Heart right ventricle (tissue), 16 donors: ENCODE measurements at regions not wholly inside any gene's neighbourhood (a gene's known extent, or its start where the extent isn't known, plus 50 kb on each side); places are given as distances from the start of the nearest gene placed in this dataset.
"Not testable (repeated sequence)": the region's sequence is repeated elsewhere in the genome, so short reads cannot be mapped to it uniquely, and the experiment has no call there.

Experiments used
- ATAC-seq, 8 donors: fragments of 200-7000 bp; cut with Tn5 transposase; one replicate each; pipeline ENCODE4 v1.9.1; 2020; ENCODE audit warnings: mild to moderate bottlenecking in 8 of 8, moderate library complexity in 8 of 8, moderate number of reproducible peaks in 1 of 8
- DNase-seq, 2 donors: peaks; one replicate each; pipeline ENCODE4 v3.0.0-alpha.2; 2020
- H3K27ac ChIP-seq, 10 donors: fragments of 200-600 bp; sonication (generic) in 2 of 10; one replicate each; pipeline versions ENCODE4 v1.5.0 to v1.8.0; 2020 to 2022; ENCODE audit warnings: mild to moderate bottlenecking in 3 of 10
- H3K27me3 ChIP-seq, 7 donors: fragments of 200-600 bp; one replicate each; pipeline ENCODE4 v1.8.0; 2021 to 2022; ENCODE audit warnings: mild to moderate bottlenecking in 2 of 7
- H3K36me3 ChIP-seq, 9 donors: fragments of 200-600 bp; sonication (generic) in 1 of 9; one replicate each; pipeline versions ENCODE4 v1.5.0 to v1.8.0; 2020 to 2022; ENCODE audit warnings: mild to moderate bottlenecking in 2 of 9
- H3K4me1 ChIP-seq, 9 donors: fragments of 200-600 bp; sonication (generic) in 1 of 9; one replicate each; pipeline versions ENCODE4 v1.5.0 to v1.8.0; 2020 to 2022; ENCODE audit warnings: mild to moderate bottlenecking in 4 of 9
- H3K4me3 ChIP-seq, 10 donors: fragments of 200-600 bp; sonication (generic) in 2 of 10; one replicate each; pipeline versions ENCODE4 v1.5.0 to v1.8.0; 2020 to 2022; ENCODE audit warnings: mild to moderate bottlenecking in 7 of 10, moderate library complexity in 2 of 10
- H3K9me3 ChIP-seq, 11 donors: fragments of 200-600 bp in 10 of 11; sonication (generic) in 2 of 11; one replicate each; pipeline versions ENCODE4 v1.5.0 to v1.8.0; 2013 to 2022; ENCODE audit warnings: mild to moderate bottlenecking in 2 of 11, control low read depth in 1 of 11, moderate library complexity in 1 of 11
- CTCF ChIP-seq, 9 donors: fragments of 200-600 bp; sonication (generic) in 2 of 9; IDR thresholded peaks; one replicate each; pipeline versions ENCODE4 v1.5.0 to v1.8.0; 2021 to 2022; ENCODE audit warnings: antibody characterized with exemption in 9 of 9, mild to moderate bottlenecking in 5 of 9, moderate library complexity in 1 of 9
- WGBS, 2 donors: extraction: QIAGEN DNeasy Blood & Tissue Kit; methylation state at CpG; one replicate each; pipeline ENCODE4 v1.1.7; 2013; ENCODE audit warnings: inconsistent platforms in 1 of 2; 5-methylcytosine and 5-hydroxymethylcytosine counted together
- intact Hi-C, 10 donors: fragments of 100-400 bp; cut with DNase I; formaldehyde crosslinking; loops; one replicate each; pipeline versions ENCODE4 v1.11.1 to v1.14.2; 2022
- donor health status: Arrhythmogenic right ventricular cardiomyopathy.
- donor health status: ischemic (EF 13 %, LVEDD 7.1; RV severe dilation, severe dysfunction).
- donor health status: healthy with polysubstance abuse.
- donor health status: DM: no; HTN: yes; CAD: no.
- donor health status: DM: no; HTN: no; CAD: no.
- donor health status: ischemic (EF 25% LVEDD 6.9; RV normal size, moderate dysfunction).
- donor health status: ischemic (EF 25% LVEDD 5.7; RV mildly dilated, moderate dysfunction).
- donor health status: healthy.
- donor health status: DM: yes; HTN: yes; CAD: no.
- donor health status: Ischemic cardiomyopathy.
- donor health status: ischemic (EF 35%, LVEDD 5.7; RV mildly dilated, moderate dysfunction).
- donor health status: nonischemic (EF 11% LVEDD 7.7; RV severe dilation, severe dysfunction).
- donor health status: DM: yes; HTN: yes; CAD: no.
- donor health status: PGD.
- donor health status: ischemic (EF 29% LVEDD 5.4; RV normal size, mild dysfunction).
- donor health status: nonischemic (EF 23%, LVEDD 6.1; RV moderate dilation, normal function).

GRCh38 chr3:20307383-20307782 is 121.4 kb upstream of the SGO1 start:
- H3K4me1 ChIP-seq, result peaks cover 0 to 7% (median 0%) of the 10 kb centered on the region in 9 donors

GRCh38 chr3:20305647-20306046 is 119.6 kb upstream of the SGO1 start:
- H3K4me1 ChIP-seq, result peaks cover 0 to 5% (median 0%) of the 10 kb centered on the region in 9 donors
- ATAC-seq, result no peak
- intact Hi-C loops, result no loop called here
- H3K9me3 ChIP-seq, result no peaks in the 10 kb centered on the region
- H3K27ac ChIP-seq, result no peak overlapping the region
- H3K27me3 ChIP-seq, result no peaks in the 10 kb centered on the region
- no peak for DNase-seq
- H3K36me3 ChIP-seq, result no peaks in the 10 kb centered on the region
- no peak overlapping the region for H3K4me3 ChIP-seq
- 63 to 80% methylated on average over 2 of the region's 2 CpGs for WGBS, 2 donors
- no peak for TF ChIP-seq CTCF (IDR thresholded peaks at IDR 0.05)

More at GRCh38 chr3:20307383-20307782, 121.4 kb upstream of the SGO1 start:
- Histone ChIP-seq H3K4me3 (no peak overlapping the region), H3K27me3 (no peaks in the 10 kb centered on the region), H3K36me3 (no peaks in the 10 kb centered on the region), H3K27ac (no peak overlapping the region), H3K9me3 (peaks cover 0 to 6% (median 0%) of the 10 kb centered on the region in 11 donors)
- DNase-seq (no peak), ATAC-seq (no peak)
- no peak for TF ChIP-seq CTCF (IDR thresholded peaks at IDR 0.05)
- intact Hi-C loops, result no loop called here

- H3K9me3 ChIP-seq, result no peaks in the 10 kb centered on the region
- H3K4me1 ChIP-seq, result no peaks in the 10 kb centered on the region
- no peaks in the 10 kb centered on the region for H3K36me3 ChIP-seq
- ATAC-seq, result no peak
- H3K27me3 ChIP-seq, result no peaks in the 10 kb centered on the region
- no peak for TF ChIP-seq CTCF (IDR thresholded peaks at IDR 0.05)
- intact Hi-C loops, result no loop called here
- no peak overlapping the region for H3K4me3 ChIP-seq
- DNase-seq, result no peak
- no peak overlapping the region for H3K27ac ChIP-seq
- WGBS, 2 donors, result 28 to 34% methylated on average over 7 of the region's 7 CpGs
Measured at GRCh38 chr3:20302766-20303165, 116.8 kb upstream of the SGO1 start.

GRCh38 chr3:20288050-20288449 is 102.0 kb upstream of the SGO1 start:
- no peak overlapping the region for H3K27ac ChIP-seq
- no peaks in the 10 kb centered on the region for H3K36me3 ChIP-seq
- ATAC-seq, result no peak
- no peaks in the 10 kb centered on the region for H3K27me3 ChIP-seq
- intact Hi-C loops, result no loop called here
- H3K4me3 ChIP-seq, result no peak overlapping the region
- no peaks in the 10 kb centered on the region for H3K4me1 ChIP-seq
- H3K9me3 ChIP-seq, result peaks cover 0 to 67% (median 18%) of the 10 kb centered on the region in 11 donors
- no peak for TF ChIP-seq CTCF (IDR thresholded peaks at IDR 0.05)
- DNase-seq, result no peak

- no peaks in the 10 kb centered on the region for H3K4me1 ChIP-seq
- no peak for DNase-seq
- H3K27me3 ChIP-seq, result no peaks in the 10 kb centered on the region
- H3K27ac ChIP-seq, result no peak overlapping the region
- no peak for ATAC-seq
- no peak overlapping the region for H3K4me3 ChIP-seq
- intact Hi-C loops, result no loop called here
- WGBS, 2 donors, result 77 to 80% methylated on average over 7 of the region's 7 CpGs
- H3K9me3 ChIP-seq, result peaks cover 0 to 28% (median 10%) of the 10 kb centered on the region in 11 donors
- no peaks in the 10 kb centered on the region for H3K36me3 ChIP-seq
- no peak for TF ChIP-seq CTCF (IDR thresholded peaks at IDR 0.05)
Measured at GRCh38 chr3:20280257-20280656, 94.3 kb upstream of the SGO1 start.

GRCh38 chr3:20265977-20266376 is 80.0 kb upstream of the SGO1 start:
- DNase-seq, result not testable (repeated sequence)
- WGBS, 2 donors, result 94 to 96% methylated on average over 4 of the region's 4 CpGs

More at GRCh38 chr3:20265977-20266376, 80.0 kb upstream of the SGO1 start:
- intact Hi-C loops, H3K4me1 ChIP-seq, ATAC-seq, H3K27me3 ChIP-seq, H3K27ac ChIP-seq, H3K4me3 ChIP-seq, H3K36me3 ChIP-seq: not testable (repeated sequence)
- peaks cover 0 to 26% (median 0%) of the 10 kb centered on the region in 11 donors for H3K9me3 ChIP-seq
